Endodermal cell (in vitro differentiated cells): ENCODE measurements at regions not wholly inside any gene's neighbourhood (a gene's known extent, or its start where the extent isn't known, plus 50 kb on each side); places are given as distances from the start of the nearest gene placed in this dataset.

Experiments used
- DNase-seq: peaks from one replicate; pipeline ENCODE4 v3.0.0-alpha.2; 2017
- H3K27ac ChIP-seq: 2 replicates; pipeline ENCODE4 v1.5.1; 2013; ENCODE audit warnings: mild to moderate bottlenecking, low read depth, low read length, moderate library complexity
- H3K27me3 ChIP-seq: 2 replicates; pipeline ENCODE4 v1.6.1; 2013; ENCODE audit warnings: mild to moderate bottlenecking, low read length, moderate library complexity; ENCODE audit not compliant: insufficient read depth, control insufficient read depth, poor library complexity, severe bottlenecking
- H3K36me3 ChIP-seq: 2 replicates; pipeline ENCODE4 v1.7.0; 2013; ENCODE audit warnings: mild to moderate bottlenecking, low read length, moderate library complexity; ENCODE audit not compliant: control insufficient read depth, insufficient read depth
- H3K4me1 ChIP-seq: one replicate; pipeline ENCODE4 v1.7.0; 2013; ENCODE audit warnings: low read length; ENCODE audit not compliant: control insufficient read depth, insufficient read depth
- H3K4me3 ChIP-seq: 2 replicates; pipeline ENCODE4 v1.5.1; 2013; ENCODE audit warnings: mild to moderate bottlenecking, low read length, moderate library complexity
- H3K9ac ChIP-seq: 2 replicates; pipeline ENCODE4 v1.6.1; 2013; ENCODE audit warnings: mild to moderate bottlenecking, low read length, moderate library complexity; ENCODE audit not compliant: poor library complexity, severe bottlenecking; ENCODE audit errors: extremely low read depth
- H3K9me3 ChIP-seq: 2 replicates; pipeline ENCODE4 v1.6.1; 2013; ENCODE audit warnings: mild to moderate bottlenecking, low read length, moderate library complexity; ENCODE audit not compliant: control insufficient read depth
- H3K27ac Mint-ChIP-seq: 2 replicates; pipeline ENCODE4 v1.8.0; 2020; ENCODE audit warnings: mixed read lengths
- H3K27me3 Mint-ChIP-seq: 2 replicates; pipeline ENCODE4 v1.8.0; 2021; ENCODE audit warnings: mild to moderate bottlenecking, mixed read lengths; ENCODE audit not compliant: insufficient read depth
- H3K36me3 Mint-ChIP-seq: 2 replicates; pipeline ENCODE4 v1.8.0; 2020; ENCODE audit warnings: low read depth, mixed read lengths
- H3K4me1 Mint-ChIP-seq: 2 replicates; pipeline ENCODE4 v1.8.0; 2020; ENCODE audit warnings: mixed read lengths
- H3K4me3 Mint-ChIP-seq: 2 replicates; pipeline ENCODE4 v1.8.0; 2020; ENCODE audit warnings: mild to moderate bottlenecking, moderate library complexity, mixed read lengths
- H3K9me3 Mint-ChIP-seq: 2 replicates; pipeline ENCODE4 v1.8.0; 2020; ENCODE audit warnings: mild to moderate bottlenecking, mixed read lengths
- CTCF ChIP-seq: fragments of 200-600 bp; sonication (generic); conservative IDR thresholded peaks from 2 replicates; pipeline ENCODE4 v1.5.0; 2021; ENCODE audit warnings: antibody characterized with exemption, mild to moderate bottlenecking
- WGBS, 2 experiments: methylation state at CpG; one replicate each; pipeline versions ENCODE4 v1.1.5 to v1.1.7; 2013; ENCODE audit warnings: missing lambda C conversion rate in 2 of 2, mixed read lengths in 1 of 2; ENCODE audit not compliant: insufficient coverage in 1 of 2, insufficient read length in 1 of 2; 5-methylcytosine and 5-hydroxymethylcytosine counted together

- H3K9me3 Mint-ChIP-seq = no peaks in the 10 kb centered on the region
- no peak overlapping the region for H3K27ac Mint-ChIP-seq
- no peaks in the 10 kb centered on the region for H3K4me1 ChIP-seq
- no peaks in the 10 kb centered on the region for H3K9me3 ChIP-seq
- no peak overlapping the region for H3K27ac ChIP-seq
- no peak overlapping the region for H3K4me3 ChIP-seq
- no peaks in the 10 kb centered on the region for H3K27me3 Mint-ChIP-seq
- H3K36me3 ChIP-seq = no peaks in the 10 kb centered on the region
- no peak for TF ChIP-seq CTCF
- no peak overlapping the region for H3K9ac ChIP-seq
- H3K4me1 Mint-ChIP-seq = peaks cover 4% of the 10 kb centered on the region
- no peak for DNase-seq
- H3K4me3 Mint-ChIP-seq = no peak overlapping the region
- H3K27me3 ChIP-seq = no peaks in the 10 kb centered on the region
- no peaks in the 10 kb centered on the region for H3K36me3 Mint-ChIP-seq
Observed at GRCh38 chr7:81419731-81420130, 350.1 kb downstream of the HGF start.

GRCh38 chr7:81416659-81417058, 353.2 kb downstream of the HGF start:
- no peaks in the 10 kb centered on the region for H3K27me3 ChIP-seq
- H3K27me3 Mint-ChIP-seq = no peaks in the 10 kb centered on the region
- H3K4me3 Mint-ChIP-seq = no peak overlapping the region
- H3K9me3 Mint-ChIP-seq = no peaks in the 10 kb centered on the region
- H3K36me3 Mint-ChIP-seq = no peaks in the 10 kb centered on the region
- H3K36me3 ChIP-seq = no peaks in the 10 kb centered on the region
- peaks cover 4% of the 10 kb centered on the region for H3K4me1 Mint-ChIP-seq
- TF ChIP-seq CTCF = no peak
- H3K9ac ChIP-seq = no peak overlapping the region
- WGBS, 2 experiments = 90 to 100% methylated on average over 1 of the region's 1 CpG
- H3K27ac ChIP-seq = no peak overlapping the region
- H3K4me3 ChIP-seq = no peak overlapping the region
- DNase-seq = no peak
- no peak overlapping the region for H3K27ac Mint-ChIP-seq
- no peaks in the 10 kb centered on the region for H3K9me3 ChIP-seq
- H3K4me1 ChIP-seq = no peaks in the 10 kb centered on the region

DNA sequence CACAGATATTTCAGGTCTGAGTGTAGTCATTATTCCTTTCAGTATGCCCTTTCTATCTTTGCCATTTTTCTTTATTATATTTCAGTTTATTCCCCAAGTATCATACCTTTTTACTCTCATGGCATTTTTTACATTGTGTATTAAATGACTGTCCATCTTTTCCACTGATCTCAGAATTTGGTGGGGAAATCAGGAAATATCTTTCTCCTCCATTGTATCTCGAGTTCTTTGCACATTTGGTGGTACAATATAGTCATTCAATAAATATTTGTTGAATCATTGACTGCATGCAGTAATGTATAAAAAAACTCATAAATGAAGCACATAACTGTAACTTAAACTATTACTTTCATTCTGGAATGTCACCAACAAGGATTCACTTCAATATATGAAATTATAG, 354.7 kb downstream of the HGF start:
- Histone ChIP-seq H3K4me1 (no peaks in the 10 kb centered on the region), H3K36me3 (no peaks in the 10 kb centered on the region), H3K27ac (no peak overlapping the region), H3K27me3 (no peaks in the 10 kb centered on the region), H3K9me3 (no peaks in the 10 kb centered on the region), H3K4me3 (no peak overlapping the region), H3K9ac (no peak overlapping the region)
- no peaks in the 10 kb centered on the region for H3K9me3 Mint-ChIP-seq
- no peak overlapping the region for H3K4me3 Mint-ChIP-seq
- peaks cover 4% of the 10 kb centered on the region for H3K4me1 Mint-ChIP-seq
- H3K27me3 Mint-ChIP-seq = no peaks in the 10 kb centered on the region
- TF ChIP-seq CTCF = no peak
- H3K36me3 Mint-ChIP-seq = no peaks in the 10 kb centered on the region
- no peak overlapping the region for H3K27ac Mint-ChIP-seq
- no peak for DNase-seq
- WGBS, 2 experiments = no CpG with 5 or more reads among the region's 1 CpG
